Globus pallidus (tissue), 1 donor: ENCODE measurements at regions not wholly inside any gene's neighbourhood (a gene's known extent, or its start where the extent isn't known, plus 50 kb on each side); places are given as distances from the start of the nearest gene placed in this dataset.

Source experiments
- DNase-seq: peaks from one replicate; pipeline ENCODE4 v3.0.0-alpha.2; 2015; ENCODE audit warnings: low spot score

DNA sequence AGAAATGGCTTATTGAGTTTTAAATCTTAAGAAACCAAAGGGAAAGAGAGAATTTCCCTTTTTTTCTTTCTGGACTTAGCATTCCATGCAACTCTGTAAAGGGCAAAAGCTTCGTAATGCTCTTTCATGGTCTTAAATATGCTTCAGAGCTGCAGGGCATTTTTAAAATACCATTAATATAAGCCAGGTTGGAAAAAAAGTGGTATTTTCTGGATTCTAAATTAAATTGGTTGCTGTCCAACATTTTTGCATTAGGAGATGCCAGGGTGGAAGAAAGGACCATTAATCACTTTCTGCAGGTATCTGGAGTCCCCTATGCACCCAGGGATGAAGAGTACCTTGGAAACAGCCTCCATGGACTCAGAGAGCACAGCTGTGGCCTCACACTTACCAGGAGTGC, 215.1 kb upstream of the DAPK1 start:
- no peak for DNase-seq

DNA sequence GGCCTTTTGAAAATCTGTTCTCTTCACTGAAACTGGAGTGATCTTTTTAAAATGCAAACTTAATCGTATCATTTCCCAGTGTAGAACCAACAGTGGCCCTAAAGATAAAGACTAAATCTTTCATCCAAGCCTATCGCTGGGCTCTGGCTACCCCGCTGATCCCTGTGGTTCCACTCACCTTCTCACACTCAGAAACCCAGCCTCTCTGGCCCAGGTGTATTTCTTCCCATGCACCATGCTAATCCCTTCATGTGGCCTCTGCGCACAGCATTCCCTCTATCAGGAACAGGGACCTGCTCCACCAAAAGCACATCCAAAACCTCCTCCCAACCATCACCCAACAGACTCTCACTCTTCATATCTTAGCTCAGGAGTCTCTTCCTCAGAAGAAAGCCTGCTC, 214.1 kb upstream of the DAPK1 start:
- no peak for DNase-seq

DNA sequence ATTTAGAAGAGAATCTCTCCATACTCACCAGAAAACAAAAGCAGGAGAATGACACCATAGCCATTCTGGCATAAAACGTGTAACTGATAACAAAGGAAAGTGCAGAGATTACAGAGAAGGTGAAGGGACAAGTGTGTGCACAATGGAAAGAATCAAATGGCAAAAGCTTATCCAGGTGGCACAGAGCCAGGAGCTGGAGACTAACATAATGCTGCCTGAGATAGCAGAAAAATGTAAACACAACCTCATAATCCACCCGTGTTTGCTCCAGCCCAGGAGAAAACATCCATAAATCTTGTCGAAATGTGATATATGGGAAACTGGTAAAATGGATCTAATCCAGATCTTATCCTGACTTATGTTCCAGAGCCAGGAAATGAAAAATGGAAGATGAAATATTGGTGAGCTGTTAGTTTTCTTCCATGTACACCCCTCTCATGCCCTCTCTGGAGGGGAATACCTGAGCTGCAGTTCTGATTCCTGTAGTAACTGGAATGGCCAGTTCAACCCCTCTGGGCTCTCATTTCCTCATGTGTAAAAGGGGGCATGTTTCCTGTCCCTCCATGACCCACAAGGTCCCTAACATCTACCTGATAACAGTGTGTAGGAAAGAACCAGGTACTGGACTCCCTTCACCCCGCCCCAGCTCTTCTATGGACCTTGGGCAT, 212.3 kb upstream of the DAPK1 start:
- DNase-seq, result no peak

DNA sequence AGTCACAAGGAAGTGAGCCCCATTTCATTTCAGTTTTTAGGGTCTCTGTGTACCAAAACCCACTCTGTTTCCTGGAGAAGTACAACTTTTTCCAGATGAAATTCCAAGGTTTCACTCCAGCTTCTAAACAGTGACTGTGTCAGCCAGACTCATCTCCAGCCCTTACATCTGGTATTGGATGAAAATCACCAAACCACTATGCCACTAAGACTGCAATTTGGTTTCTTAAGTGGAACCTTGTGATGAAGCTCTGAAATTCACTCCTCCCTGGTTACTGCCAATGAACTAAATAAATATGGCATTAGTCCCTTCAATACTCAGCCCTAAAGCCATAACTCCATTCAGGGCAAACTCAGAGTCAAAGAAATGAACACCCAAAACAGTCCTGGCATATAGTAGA, 211.2 kb upstream of the DAPK1 start:
- no peak for DNase-seq

DNA sequence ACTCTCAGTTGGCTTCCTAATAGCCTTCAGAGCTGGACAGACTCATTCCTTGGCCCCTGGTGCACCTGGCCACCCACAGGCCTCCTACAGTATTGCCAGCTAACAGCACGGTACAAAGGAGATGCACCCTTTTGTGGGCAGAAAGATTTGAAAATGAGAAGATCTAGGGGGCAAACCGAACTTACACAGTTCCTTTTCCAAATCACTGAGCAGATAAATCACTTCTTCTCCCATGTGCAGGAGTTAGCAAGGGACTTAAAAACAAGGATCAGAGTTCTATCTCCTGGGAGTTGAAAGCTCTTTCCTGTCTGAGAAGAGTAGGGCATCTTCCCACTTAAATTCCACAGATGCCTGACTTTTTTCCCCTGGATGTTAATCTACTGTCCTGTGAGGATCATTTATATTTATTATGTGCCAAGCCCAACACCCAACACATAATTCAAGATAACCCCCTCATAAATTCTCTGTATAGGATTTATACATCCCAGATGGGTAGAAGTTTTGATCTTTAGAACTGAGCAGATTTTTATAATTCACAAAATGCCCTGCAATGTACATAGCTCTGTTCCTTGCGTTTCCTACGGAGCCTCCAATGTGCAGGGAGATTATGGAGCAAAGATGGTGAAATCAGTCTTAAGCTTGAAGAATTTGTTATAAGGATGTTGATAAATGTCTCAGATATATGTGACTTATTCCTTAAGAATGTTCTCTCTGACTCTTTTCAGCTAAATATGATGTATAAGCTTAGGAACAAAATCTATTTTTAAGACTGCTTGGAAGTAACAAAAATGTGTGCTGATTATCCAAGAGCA, 207.2 kb upstream of the DAPK1 start:
- DNase-seq, result no peak

DNA sequence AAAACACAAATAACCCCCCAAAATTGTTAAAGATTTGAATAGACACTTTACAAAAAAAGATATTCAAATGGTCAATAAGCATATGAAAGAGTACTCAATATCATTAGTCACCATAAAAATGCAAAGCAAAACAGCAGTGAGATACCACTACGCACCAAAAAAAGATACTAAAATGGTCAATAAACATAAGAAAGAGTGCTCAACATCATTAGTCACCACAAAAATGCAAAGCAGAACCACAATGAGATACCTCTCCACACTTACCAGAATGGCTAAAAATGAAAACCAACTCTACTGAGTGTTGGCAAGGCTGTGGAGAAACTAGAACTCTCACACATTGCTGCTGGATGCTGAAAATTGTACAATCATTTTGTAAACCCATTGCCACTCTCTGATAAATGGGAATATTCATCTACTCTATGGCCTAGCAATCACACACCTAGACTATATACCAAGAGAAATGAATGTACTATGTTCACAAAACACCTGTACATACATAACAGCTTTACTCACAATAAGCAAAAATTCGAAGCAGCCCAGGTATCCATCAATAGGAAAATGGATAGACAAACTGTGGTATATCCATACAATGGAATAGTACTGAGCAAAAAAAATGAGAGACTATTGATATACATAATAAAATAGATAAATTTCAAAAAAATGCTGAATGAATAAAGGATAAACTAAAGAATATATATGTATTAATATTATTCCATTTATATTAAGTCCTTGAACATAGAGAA, 205.0 kb upstream of the DAPK1 start:
- DNase-seq, result no peak

DNA sequence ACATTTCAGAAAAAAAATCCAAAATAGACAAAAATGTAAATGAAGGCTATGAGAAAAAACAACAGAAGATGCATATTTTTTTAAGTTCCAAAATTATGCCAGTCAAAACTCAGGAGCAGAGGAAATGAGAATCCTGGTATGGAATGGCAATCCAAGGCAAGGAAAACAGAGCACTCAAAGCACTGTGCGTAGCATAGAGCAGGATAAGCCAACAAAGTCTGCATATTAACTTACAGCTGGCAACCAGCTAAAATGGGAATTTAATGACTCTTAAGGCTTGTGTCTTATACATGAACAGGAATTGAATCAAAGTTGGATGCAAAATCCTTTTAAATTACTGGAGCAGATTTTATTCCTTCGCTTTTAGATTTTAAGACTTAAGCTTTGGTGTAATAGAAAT, 203.5 kb upstream of the DAPK1 start:
- no peak for DNase-seq

DNA sequence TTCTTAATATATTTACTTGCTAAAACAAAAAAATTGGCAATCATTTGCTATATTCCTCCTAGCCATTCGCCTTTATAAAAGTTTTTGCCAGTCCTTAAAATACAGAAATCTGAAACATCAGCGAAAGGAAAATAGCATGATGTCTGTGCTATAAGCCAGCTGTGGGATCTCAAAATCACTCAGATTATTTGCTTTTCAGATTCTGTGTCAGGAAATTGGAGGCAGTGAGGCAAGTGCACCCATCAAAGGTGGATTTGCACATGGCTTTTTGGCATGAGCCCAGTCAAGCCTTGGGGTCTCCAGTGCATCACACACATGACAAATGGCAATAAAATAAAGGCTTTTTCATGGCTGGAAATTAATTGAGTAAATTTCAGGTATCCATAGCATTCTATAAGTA, 196.8 kb upstream of the DAPK1 start:
- no peak for DNase-seq

DNA sequence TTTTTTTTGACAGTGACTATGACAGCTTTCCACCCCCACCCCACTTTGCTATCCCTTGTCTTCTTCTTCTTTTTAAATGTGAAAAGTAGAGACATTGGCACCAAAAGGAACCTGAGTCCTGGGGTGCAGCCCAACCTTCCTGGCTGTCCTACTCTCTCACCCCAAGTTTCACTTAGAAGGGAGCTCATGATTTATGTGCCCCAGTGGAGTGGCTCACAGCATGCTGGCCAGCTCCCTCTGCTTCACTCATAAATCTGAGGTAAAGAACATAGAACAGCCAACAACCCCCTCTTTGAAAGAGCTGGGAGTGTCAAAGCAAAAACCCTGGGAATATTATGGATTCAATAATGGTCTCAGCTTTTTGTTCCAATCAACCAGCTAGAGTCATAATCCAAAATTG, 196.3 kb upstream of the DAPK1 start:
- DNase-seq, result no peak

DNA sequence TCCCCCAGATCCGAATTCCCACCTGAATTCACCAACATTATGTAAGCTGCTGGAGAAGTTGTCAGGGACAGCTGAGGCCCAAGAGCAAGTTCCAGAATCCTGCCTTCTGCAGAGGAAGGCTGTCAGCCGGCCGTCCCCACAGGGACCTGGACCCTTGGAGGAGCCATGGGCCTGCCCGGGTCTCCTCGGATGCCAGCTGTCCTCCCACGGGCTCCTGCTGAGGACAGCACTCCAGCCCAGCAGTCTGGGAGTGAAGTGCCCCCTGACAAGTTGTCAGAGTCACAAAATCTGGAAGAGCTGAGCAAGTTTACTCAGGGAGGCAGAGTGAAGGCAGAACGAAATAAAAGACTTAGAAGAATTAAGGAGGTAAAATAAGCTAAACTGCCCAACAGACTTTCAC, 192.5 kb upstream of the DAPK1 start:
- no peak for DNase-seq

DNA sequence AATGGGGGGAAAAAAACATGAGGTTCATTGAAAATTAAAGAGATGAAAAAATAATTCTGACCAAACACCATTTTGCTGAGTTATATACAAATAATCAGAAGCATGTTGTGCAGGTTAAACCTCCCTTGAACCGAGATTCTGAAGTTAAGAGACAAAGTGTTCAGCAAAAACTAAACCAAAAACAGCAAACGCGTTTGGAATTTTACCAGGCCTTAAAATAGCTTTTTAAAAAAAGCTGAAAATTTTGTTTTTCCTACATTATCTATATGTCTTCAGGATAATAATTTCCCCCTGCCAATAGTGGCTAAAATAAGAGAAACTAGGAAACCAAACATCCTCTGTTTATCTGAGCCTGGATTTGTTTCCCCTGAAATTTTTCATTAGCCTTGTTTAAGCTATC, 191.7 kb upstream of the DAPK1 start:
- no peak for DNase-seq

DNA sequence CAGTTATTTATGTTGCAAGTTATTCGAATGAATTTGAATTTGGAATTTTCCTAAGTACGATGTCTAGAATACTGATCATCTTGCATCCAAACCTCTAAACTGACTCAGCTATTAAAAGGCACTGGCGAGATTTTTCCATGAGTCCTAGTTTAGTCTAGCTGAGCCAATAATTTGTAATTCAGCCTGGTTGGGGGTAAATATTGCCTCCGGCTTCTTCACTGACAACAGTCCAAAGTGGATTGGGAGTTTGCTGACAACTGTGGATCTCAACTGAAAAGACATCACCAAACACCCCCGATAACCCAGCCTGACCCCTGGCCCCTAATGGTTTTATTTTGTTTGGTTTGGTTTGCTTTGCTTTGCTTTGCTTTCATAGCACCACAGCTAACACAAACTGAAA, 189.8 kb upstream of the DAPK1 start:
- DNase-seq, result no peak

DNA sequence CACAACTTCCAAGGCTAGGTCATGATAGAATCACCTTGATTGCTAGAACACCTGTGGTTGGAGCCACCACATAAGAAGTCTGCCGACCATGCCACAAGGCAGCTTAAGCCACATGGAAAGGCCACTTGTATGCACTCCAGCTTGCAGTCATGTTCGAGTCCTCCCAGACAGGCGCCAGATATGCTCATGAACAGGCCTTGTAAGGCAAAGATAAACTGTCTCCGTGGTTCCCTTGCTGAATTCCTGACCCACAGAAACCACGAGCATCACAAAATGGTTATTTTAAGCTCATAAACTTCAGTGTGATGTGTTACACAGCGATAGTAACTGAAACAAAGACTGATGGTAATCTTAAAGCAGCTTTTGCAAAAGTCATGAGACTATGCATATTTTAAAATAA, 188.4 kb upstream of the DAPK1 start:
- no peak for DNase-seq

DNA sequence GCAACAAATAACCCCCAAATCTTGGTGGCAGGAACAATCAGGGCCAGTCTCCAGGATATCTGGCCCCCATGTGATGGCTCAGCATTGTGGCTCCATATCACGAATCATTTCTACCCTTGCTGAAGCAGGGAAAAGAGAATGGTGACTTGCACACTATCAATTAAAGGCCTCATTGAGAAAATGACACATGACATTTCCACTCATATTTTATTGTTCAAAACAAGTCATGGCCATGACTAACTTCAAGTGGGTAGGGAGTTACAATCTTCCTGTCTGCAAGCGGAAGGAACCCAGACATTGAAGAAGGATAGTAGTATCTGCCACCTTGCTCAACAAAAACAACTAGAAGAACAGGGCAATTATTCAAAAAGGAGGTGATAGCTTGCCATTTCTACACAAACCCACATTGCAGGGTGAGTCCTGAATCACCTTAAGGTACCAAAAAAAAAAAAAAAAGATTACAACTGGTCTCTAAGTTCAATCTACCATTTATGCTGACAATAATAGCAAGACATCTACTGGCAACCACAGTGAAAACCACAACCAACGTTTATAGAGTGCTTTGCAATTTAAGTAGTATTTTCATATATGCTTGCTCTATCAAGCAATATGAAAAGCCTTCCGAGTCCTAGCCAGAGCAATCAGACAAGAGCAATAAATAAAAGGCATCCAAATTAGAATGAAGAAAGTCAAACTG, 186.7 kb upstream of the DAPK1 start:
- no peak for DNase-seq

DNA sequence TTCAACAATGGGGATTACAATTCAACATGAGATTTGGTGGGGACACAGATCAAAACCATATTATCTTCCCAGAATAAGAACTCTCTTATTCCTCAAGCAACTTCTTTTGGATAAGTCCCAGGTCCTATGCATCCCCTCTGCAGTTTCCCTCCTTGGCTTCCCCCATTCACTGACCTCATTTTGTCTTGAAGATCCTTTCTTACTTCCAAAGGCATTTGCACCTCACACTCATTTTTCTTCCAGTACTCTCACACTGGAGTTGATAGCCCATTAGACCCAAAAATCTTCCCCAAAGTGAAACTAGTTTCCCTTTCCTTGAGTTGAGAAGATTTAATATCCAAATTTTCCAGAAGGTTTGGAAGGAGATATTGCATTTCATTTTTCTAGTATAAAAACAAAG, 178.0 kb upstream of the DAPK1 start:
- no peak for DNase-seq

DNA sequence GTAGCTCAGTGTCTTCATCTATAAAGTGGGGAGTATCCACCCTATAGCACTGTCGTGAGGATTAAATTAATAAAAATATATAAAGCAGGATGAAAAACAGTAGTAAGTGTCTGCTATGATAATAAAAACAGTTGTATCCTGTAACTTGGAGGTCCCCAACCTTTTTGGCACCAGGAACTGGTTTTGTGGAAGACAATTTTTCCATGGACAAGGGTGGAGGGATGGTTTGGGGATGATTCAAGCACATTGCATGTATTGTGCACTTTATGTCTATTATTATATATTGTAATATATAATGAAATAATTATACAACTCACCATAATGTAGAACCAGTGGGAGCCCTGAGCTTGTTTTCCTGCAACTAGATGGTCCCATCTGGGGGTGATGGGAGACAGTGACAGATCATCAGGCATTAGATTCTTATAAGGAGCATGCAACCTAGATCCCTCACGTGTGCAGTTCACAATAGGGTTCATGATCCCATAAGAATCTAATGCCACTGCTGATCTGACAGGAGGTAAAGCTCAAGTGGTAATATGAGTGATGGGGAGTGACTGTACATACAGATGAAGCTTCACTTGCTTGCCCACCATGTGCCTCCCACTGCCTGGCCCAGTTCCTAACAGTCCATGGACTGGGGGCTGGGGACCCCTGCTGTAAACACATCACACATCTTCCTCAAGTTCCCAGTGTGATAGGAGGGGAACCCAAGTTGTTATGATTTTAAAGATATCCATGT, 177.4 kb upstream of the DAPK1 start:
- DNase-seq, result no peak

DNA sequence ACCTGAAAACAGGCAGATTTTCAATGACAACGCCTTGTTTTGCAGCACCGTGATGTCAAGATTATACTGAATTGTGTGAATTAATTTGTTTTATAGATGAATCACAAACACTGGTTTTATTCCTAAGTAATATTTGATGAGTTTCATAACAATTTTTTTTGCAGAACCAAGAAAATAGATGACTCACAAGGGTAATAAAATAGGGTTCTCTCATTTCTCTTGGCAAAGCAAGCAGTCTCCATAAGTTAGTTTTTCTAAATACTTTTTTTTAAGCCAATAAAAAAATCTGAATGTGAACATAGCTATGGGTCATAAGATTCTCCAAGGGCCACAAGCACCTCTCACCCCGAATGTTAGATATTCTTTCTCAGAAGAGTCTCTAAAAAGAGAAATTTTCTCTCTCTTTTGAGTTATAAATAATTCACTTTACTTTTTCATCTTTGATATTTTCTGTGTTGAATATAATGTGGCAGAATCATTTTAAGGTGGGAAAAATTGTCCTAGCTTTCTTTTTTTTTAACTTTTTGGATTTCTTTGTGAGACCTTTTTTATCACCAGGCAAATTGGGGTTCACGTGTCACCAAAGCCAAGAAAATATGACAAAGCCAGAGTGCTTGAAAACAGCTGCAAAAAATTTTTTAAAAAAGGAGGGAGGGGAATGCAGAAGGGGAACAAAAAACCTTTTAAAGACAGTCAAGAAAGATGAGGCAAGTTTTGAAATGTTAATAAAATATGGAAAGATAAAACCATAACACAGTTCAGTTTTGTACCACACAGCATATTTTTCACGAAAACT, 174.6 kb upstream of the DAPK1 start:
- DNase-seq, result no peak

DNA sequence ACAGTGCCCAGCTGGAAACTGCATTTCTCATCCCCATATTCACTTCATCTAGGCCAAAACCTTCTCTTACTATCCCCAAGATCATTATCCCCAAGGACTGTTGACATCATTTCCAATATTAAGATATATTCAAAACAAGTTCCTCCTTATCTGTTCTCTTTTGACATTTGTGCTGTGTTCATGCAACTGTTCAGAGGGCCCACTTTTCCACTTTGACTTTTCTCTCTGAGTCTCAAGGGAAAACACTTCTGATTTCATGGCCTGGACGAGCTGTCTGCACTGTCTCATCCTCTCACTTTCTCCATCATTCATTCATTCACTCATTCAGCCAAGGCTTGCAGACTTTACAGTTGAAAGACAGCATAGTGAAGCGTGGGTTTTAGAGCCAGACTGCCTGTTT, 173.7 kb upstream of the DAPK1 start:
- DNase-seq, result no peak

DNA sequence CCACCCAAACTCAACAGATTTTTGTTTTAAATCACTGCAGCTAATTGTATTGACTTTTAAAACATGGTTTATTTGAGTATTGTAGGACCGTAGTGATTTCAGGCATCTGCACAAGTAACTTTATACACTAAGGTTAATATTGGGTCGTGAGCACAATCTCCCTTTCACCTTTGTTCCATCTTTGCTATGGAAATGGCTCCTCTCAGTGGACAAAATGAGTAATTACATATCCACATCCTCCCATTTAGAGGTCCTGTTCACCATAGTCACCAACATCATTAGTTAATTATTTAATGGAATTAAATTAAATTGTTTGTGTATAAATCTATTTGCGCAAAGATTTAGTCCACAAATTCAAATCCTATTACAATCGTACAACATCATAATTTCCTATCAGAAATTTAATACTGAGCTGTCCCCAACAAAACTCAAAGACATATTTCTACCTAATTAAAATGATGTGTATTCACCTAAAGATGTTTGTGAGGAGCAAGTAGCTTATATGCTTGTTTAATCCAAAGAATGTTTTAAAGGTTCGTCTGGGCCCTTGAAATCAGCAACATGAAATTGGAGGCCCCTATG, 173.0 kb upstream of the DAPK1 start:
- DNase-seq, result peak; percentile 61

DNA sequence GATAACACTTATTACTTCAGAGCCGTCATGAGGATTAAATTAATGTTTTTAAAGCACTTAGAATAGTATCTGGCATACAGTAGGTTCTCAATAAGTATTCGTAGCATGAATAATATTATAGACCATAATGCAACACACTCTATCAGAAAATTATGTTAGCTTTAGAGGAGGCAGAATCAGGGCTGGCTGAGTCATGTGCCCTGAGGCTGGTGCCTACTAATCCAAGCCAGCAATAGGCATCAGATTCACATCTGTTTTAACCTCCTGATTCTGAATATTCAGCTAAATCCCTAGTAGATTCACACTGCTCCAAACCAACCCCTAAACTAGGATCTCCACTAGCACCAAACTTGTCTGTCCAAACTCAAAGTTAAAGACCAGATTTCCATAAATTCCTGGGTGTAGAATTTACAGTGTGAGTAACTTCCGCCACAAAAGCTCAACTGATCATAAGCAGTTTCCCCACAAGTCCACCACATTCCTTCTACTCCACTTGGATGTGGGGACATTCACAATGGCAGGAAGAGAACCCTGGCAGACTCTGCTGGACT, 170.0 kb upstream of the DAPK1 start:
- DNase-seq, result no peak
